ENCODE measurements at regions not wholly inside any gene's neighbourhood (a gene's known extent, or its start where the extent isn't known, plus 50 kb on each side); places are given as distances from the start of the nearest gene placed in this dataset.

- H3K36me3 ChIP-seq (ENCODE audit: control insufficient read depth, insufficient read depth, low read length): no peaks in the 10 kb centered on the region
- H3K4me1 ChIP-seq (ENCODE audit: control insufficient read depth, insufficient read depth, low read length): no peaks in the 10 kb centered on the region
- WGBS, 2 experiments: 67 to 85% methylated on average over 1 of the region's 1 CpG
These were observed 100.8 kb downstream of the GADD45G start for GRCh38 chr9:89705651-89706050.

GRCh38 chr9:89706086-89706485, 101.3 kb downstream of the GADD45G start:
- Histone ChIP-seq H3K4me1 (ENCODE audit: control insufficient read depth, insufficient read depth, low read length) (no peaks in the 10 kb centered on the region), H3K27me3 (ENCODE audit: control insufficient read depth, insufficient read depth, low read length, poor library complexity, severe bottlenecking) (no peaks in the 10 kb centered on the region), H3K9me3 (ENCODE audit: control insufficient read depth, low read length) (no peaks in the 10 kb centered on the region), H3K36me3 (ENCODE audit: control insufficient read depth, insufficient read depth, low read length) (no peaks in the 10 kb centered on the region), H3K27ac (ENCODE audit: insufficient read depth, low read depth, low read length, poor library complexity, severe bottlenecking) (no peak overlapping the region), H3K4me3 (ENCODE audit: insufficient read depth, low read depth, low read length) (no peak overlapping the region)
- 86% methylated on average over 3 of the region's 3 CpGs for WGBS, 2 experiments

More at GRCh38 chr9:89705651-89706050, 100.8 kb downstream of the GADD45G start:
- Histone ChIP-seq H3K4me3 (ENCODE audit: insufficient read depth, low read depth, low read length) (no peak overlapping the region), H3K27ac (ENCODE audit: insufficient read depth, low read depth, low read length, poor library complexity, severe bottlenecking) (no peak overlapping the region), H3K27me3 (ENCODE audit: control insufficient read depth, insufficient read depth, low read length, poor library complexity, severe bottlenecking) (no peaks in the 10 kb centered on the region), H3K9me3 (ENCODE audit: control insufficient read depth, low read length) (no peaks in the 10 kb centered on the region)

- no peaks in the 10 kb centered on the region for H3K4me1 ChIP-seq (ENCODE audit: control insufficient read depth, insufficient read depth, low read length)
- H3K27me3 ChIP-seq (ENCODE audit: control insufficient read depth, insufficient read depth, low read length, poor library complexity, severe bottlenecking): no peaks in the 10 kb centered on the region
- whole genome bisulfite sequencing, 2 experiments: 90 to 95% methylated on average over 5 of the region's 5 CpGs
- no peak overlapping the region for H3K4me3 ChIP-seq (ENCODE audit: insufficient read depth, low read depth, low read length)
- no peaks in the 10 kb centered on the region for H3K36me3 ChIP-seq (ENCODE audit: control insufficient read depth, insufficient read depth, low read length)
- H3K27ac ChIP-seq (ENCODE audit: insufficient read depth, low read depth, low read length, poor library complexity, severe bottlenecking): no peak overlapping the region
- no peaks in the 10 kb centered on the region for H3K9me3 ChIP-seq (ENCODE audit: control insufficient read depth, low read length)
These were observed 101.9 kb downstream of the GADD45G start for GRCh38 chr9:89706731-89707191.

GRCh38 chr9:89710697-89711096, 105.9 kb downstream of the GADD45G start:
- WGBS, 2 experiments: 97 to 99% methylated on average over 6 of the region's 6 CpGs
- Histone ChIP-seq H3K4me1 (ENCODE audit: control insufficient read depth, insufficient read depth, low read length) (peaks cover 4% of the 10 kb centered on the region), H3K9me3 (ENCODE audit: control insufficient read depth, low read length) (no peaks in the 10 kb centered on the region), H3K27me3 (ENCODE audit: control insufficient read depth, insufficient read depth, low read length, poor library complexity, severe bottlenecking) (no peaks in the 10 kb centered on the region), H3K4me3 (ENCODE audit: insufficient read depth, low read depth, low read length) (no peak overlapping the region), H3K27ac (ENCODE audit: insufficient read depth, low read depth, low read length, poor library complexity, severe bottlenecking) (no peak overlapping the region), H3K36me3 (ENCODE audit: control insufficient read depth, insufficient read depth, low read length) (no peaks in the 10 kb centered on the region)

GRCh38 chr9:89711866-89712265, 107.1 kb downstream of the GADD45G start:
- Histone ChIP-seq H3K27me3 (ENCODE audit: control insufficient read depth, insufficient read depth, low read length, poor library complexity, severe bottlenecking) (no peaks in the 10 kb centered on the region), H3K36me3 (ENCODE audit: control insufficient read depth, insufficient read depth, low read length) (no peaks in the 10 kb centered on the region), H3K9me3 (ENCODE audit: control insufficient read depth, low read length) (no peaks in the 10 kb centered on the region), H3K27ac (ENCODE audit: insufficient read depth, low read depth, low read length, poor library complexity, severe bottlenecking) (no peak overlapping the region), H3K4me3 (ENCODE audit: insufficient read depth, low read depth, low read length) (no peak overlapping the region), H3K4me1 (ENCODE audit: control insufficient read depth, insufficient read depth, low read length) (peaks cover 4% of the 10 kb centered on the region)
- WGBS, 2 experiments: 92 to 97% methylated on average over 5 of the region's 5 CpGs

- Histone ChIP-seq H3K9me3 (ENCODE audit: control insufficient read depth, low read length) (no peaks in the 10 kb centered on the region), H3K27me3 (ENCODE audit: control insufficient read depth, insufficient read depth, low read length, poor library complexity, severe bottlenecking) (no peaks in the 10 kb centered on the region), H3K27ac (ENCODE audit: insufficient read depth, low read depth, low read length, poor library complexity, severe bottlenecking) (no peak overlapping the region), H3K36me3 (ENCODE audit: control insufficient read depth, insufficient read depth, low read length) (no peaks in the 10 kb centered on the region), H3K4me3 (ENCODE audit: insufficient read depth, low read depth, low read length) (no peak overlapping the region), H3K4me1 (ENCODE audit: control insufficient read depth, insufficient read depth, low read length) (peaks cover 4% of the 10 kb centered on the region)
- 89% methylated on average over 5 of the region's 5 CpGs for WGBS, 2 experiments
These were observed 107.5 kb downstream of the GADD45G start for GRCh38 chr9:89712283-89712682.

- H3K27me3 ChIP-seq (ENCODE audit: control insufficient read depth, insufficient read depth, low read length, poor library complexity, severe bottlenecking): no peaks in the 10 kb centered on the region
- H3K4me3 ChIP-seq (ENCODE audit: insufficient read depth, low read depth, low read length): no peak overlapping the region
- no peak overlapping the region for H3K27ac ChIP-seq (ENCODE audit: insufficient read depth, low read depth, low read length, poor library complexity, severe bottlenecking)
- WGBS, 2 experiments: 89 to 94% methylated on average over 5 of the region's 5 CpGs
- peaks cover 4% of the 10 kb centered on the region for H3K4me1 ChIP-seq (ENCODE audit: control insufficient read depth, insufficient read depth, low read length)
- H3K9me3 ChIP-seq (ENCODE audit: control insufficient read depth, low read length): no peaks in the 10 kb centered on the region
- no peaks in the 10 kb centered on the region for H3K36me3 ChIP-seq (ENCODE audit: control insufficient read depth, insufficient read depth, low read length)
These were observed 109.5 kb downstream of the GADD45G start for GRCh38 chr9:89714321-89714720.

GRCh38 chr9:89715318-89715858, 110.6 kb downstream of the GADD45G start:
- 89 to 100% methylated on average over 2 of the region's 2 CpGs for WGBS, 2 experiments
- no peak overlapping the region for H3K27ac ChIP-seq (ENCODE audit: insufficient read depth, low read depth, low read length, poor library complexity, severe bottlenecking)
- no peaks in the 10 kb centered on the region for H3K36me3 ChIP-seq (ENCODE audit: control insufficient read depth, insufficient read depth, low read length)
- H3K4me3 ChIP-seq (ENCODE audit: insufficient read depth, low read depth, low read length): no peak overlapping the region
- H3K27me3 ChIP-seq (ENCODE audit: control insufficient read depth, insufficient read depth, low read length, poor library complexity, severe bottlenecking): no peaks in the 10 kb centered on the region
- no peaks in the 10 kb centered on the region for H3K9me3 ChIP-seq (ENCODE audit: control insufficient read depth, low read length)
- peaks cover 4% of the 10 kb centered on the region for H3K4me1 ChIP-seq (ENCODE audit: control insufficient read depth, insufficient read depth, low read length)

GRCh38 chr9:89715881-89716280, 111.1 kb downstream of the GADD45G start:
- H3K36me3 ChIP-seq (ENCODE audit: control insufficient read depth, insufficient read depth, low read length): no peaks in the 10 kb centered on the region
- H3K9me3 ChIP-seq (ENCODE audit: control insufficient read depth, low read length): no peaks in the 10 kb centered on the region
- no peaks in the 10 kb centered on the region for H3K27me3 ChIP-seq (ENCODE audit: control insufficient read depth, insufficient read depth, low read length, poor library complexity, severe bottlenecking)
- 89% methylated on average over 3 of the region's 3 CpGs for WGBS, 2 experiments
- no peak overlapping the region for H3K4me3 ChIP-seq (ENCODE audit: insufficient read depth, low read depth, low read length)
- H3K27ac ChIP-seq (ENCODE audit: insufficient read depth, low read depth, low read length, poor library complexity, severe bottlenecking): no peak overlapping the region
- peaks cover 4% of the 10 kb centered on the region for H3K4me1 ChIP-seq (ENCODE audit: control insufficient read depth, insufficient read depth, low read length)

GRCh38 chr9:89716559-89716958, 111.7 kb downstream of the GADD45G start:
- WGBS, 2 experiments: 90 to 92% methylated on average over 3 of the region's 3 CpGs
- Histone ChIP-seq H3K27me3 (ENCODE audit: control insufficient read depth, insufficient read depth, low read length, poor library complexity, severe bottlenecking) (no peaks in the 10 kb centered on the region), H3K4me3 (ENCODE audit: insufficient read depth, low read depth, low read length) (no peak overlapping the region), H3K36me3 (ENCODE audit: control insufficient read depth, insufficient read depth, low read length) (no peaks in the 10 kb centered on the region), H3K9me3 (ENCODE audit: control insufficient read depth, low read length) (no peaks in the 10 kb centered on the region), H3K4me1 (ENCODE audit: control insufficient read depth, insufficient read depth, low read length) (peaks cover 4% of the 10 kb centered on the region), H3K27ac (ENCODE audit: insufficient read depth, low read depth, low read length, poor library complexity, severe bottlenecking) (no peak overlapping the region)

GRCh38 chr9:89718176-89718575, 113.4 kb downstream of the GADD45G start:
- Histone ChIP-seq H3K36me3 (ENCODE audit: control insufficient read depth, insufficient read depth, low read length) (no peaks in the 10 kb centered on the region), H3K27me3 (ENCODE audit: control insufficient read depth, insufficient read depth, low read length, poor library complexity, severe bottlenecking) (no peaks in the 10 kb centered on the region), H3K27ac (ENCODE audit: insufficient read depth, low read depth, low read length, poor library complexity, severe bottlenecking) (no peak overlapping the region), H3K4me1 (ENCODE audit: control insufficient read depth, insufficient read depth, low read length) (no peaks in the 10 kb centered on the region), H3K4me3 (ENCODE audit: insufficient read depth, low read depth, low read length) (no peak overlapping the region), H3K9me3 (ENCODE audit: control insufficient read depth, low read length) (no peaks in the 10 kb centered on the region)
- 90 to 91% methylated on average over 3 of the region's 3 CpGs for WGBS, 2 experiments
